ENCODE measurements at regions not wholly inside any gene's neighbourhood (a gene's known extent, or its start where the extent isn't known, plus 50 kb on each side); places are given as distances from the start of the nearest gene placed in this dataset.

GRCh38 chr5:159507055-159507454 lies 176.8 kb upstream of the IL12B start:
- DNase-seq = no peak
- Histone ChIP-seq H3K27me3 (no peaks in the 10 kb centered on the region), H3K9me3 (replicated peaks in 1 of 3) (no peaks in the 10 kb centered on the region), H3K36me3 (replicated peaks in 1 of 2) (no peaks in the 10 kb centered on the region), H3K4me1 (replicated peaks in 1 of 2) (peaks cover 7 to 26% of the 10 kb centered on the region in 2 donors), H3K27ac (no peak overlapping the region), H3K4me3 (no peak overlapping the region)
- TF ChIP-seq POLR2A (IDR thresholded peaks at IDR 0.05) (no peak), CTCF (IDR thresholded peaks at IDR 0.05) (no peak)
- WGBS, 4 donors = 84 to 87% (median 86%) methylated on average over 2 of the region's 2 CpGs
- intact Hi-C loops (cut with DNase I) = loop anchor here in 1 of 2 donors (5.0 kb wide), 1 partner anchor 55 kb away; no protein-coding TSS in a partner anchor

- TF ChIP-seq POLR2A (IDR thresholded peaks at IDR 0.05) (no peak), CTCF (IDR thresholded peaks at IDR 0.05) (no peak)
- Histone ChIP-seq H3K36me3 (replicated peaks in 1 of 2) (no peaks in the 10 kb centered on the region), H3K9me3 (replicated peaks in 1 of 3) (no peaks in the 10 kb centered on the region), H3K27ac (no peak overlapping the region), H3K4me1 (replicated peaks in 1 of 2) (peaks cover 7 to 26% of the 10 kb centered on the region in 2 donors), H3K27me3 (no peaks in the 10 kb centered on the region), H3K4me3 (no peak overlapping the region)
- intact Hi-C loops (cut with DNase I) = loop anchor here in 1 of 2 donors (5.0 kb wide), 1 partner anchor 55 kb away; no protein-coding TSS in a partner anchor
- WGBS, 4 donors = 86 to 97% (median 89%) methylated on average over 3 of the region's 3 CpGs
- no peak for DNase-seq
Measured at GRCh38 chr5:159507661-159508060, 177.4 kb upstream of the IL12B start.

- WGBS, 4 donors = 79 to 85% (median 81%) methylated on average over 5 of the region's 5 CpGs
- Histone ChIP-seq H3K4me1 (replicated peaks in 1 of 2) (peaks cover 7 to 26% of the 10 kb centered on the region in 2 donors), H3K27me3 (no peaks in the 10 kb centered on the region), H3K9me3 (replicated peaks in 1 of 3) (no peaks in the 10 kb centered on the region), H3K36me3 (replicated peaks in 1 of 2) (no peaks in the 10 kb centered on the region), H3K4me3 (no peak overlapping the region), H3K27ac (peak overlapping the region in 1 of 5 donors; percentile 27)
- intact Hi-C loops (cut with DNase I) = loop anchor here in 1 of 2 donors (5.0 kb wide), 1 partner anchor 56 kb away; no protein-coding TSS in a partner anchor
- TF ChIP-seq CTCF (IDR thresholded peaks at IDR 0.05) = no peak
- no peak for TF ChIP-seq POLR2A (IDR thresholded peaks at IDR 0.05)
- no peak for DNase-seq
Measured at GRCh38 chr5:159508344-159508743, 178.1 kb upstream of the IL12B start.

- intact Hi-C loops (cut with DNase I) = loop anchor here in 1 of 2 donors (5.0 kb wide), 1 partner anchor 57 kb away; no protein-coding TSS in a partner anchor
- no peaks in the 10 kb centered on the region for H3K9me3 ChIP-seq (replicated peaks in 1 of 3)
- no peaks in the 10 kb centered on the region for H3K36me3 ChIP-seq (replicated peaks in 1 of 2)
- TF ChIP-seq POLR2A (IDR thresholded peaks at IDR 0.05) (no peak), CTCF (IDR thresholded peaks at IDR 0.05) (no peak)
- H3K27ac ChIP-seq = no peak overlapping the region
- peaks cover 7 to 19% of the 10 kb centered on the region in 2 donors for H3K4me1 ChIP-seq (replicated peaks in 1 of 2)
- DNase-seq = no peak
- no peak overlapping the region for H3K4me3 ChIP-seq
- 81 to 86% (median 84%) methylated on average over 7 of the region's 7 CpGs for WGBS, 4 donors
- no peaks in the 10 kb centered on the region for H3K27me3 ChIP-seq
Measured at GRCh38 chr5:159509002-159509660, 178.8 kb upstream of the IL12B start.
